GM12878 (cell line): ENCODE measurements at regions not wholly inside any gene's neighbourhood (a gene's known extent, or its start where the extent isn't known, plus 50 kb on each side); places are given as distances from the start of the nearest gene placed in this dataset.

Source experiments
- ATAC-seq: fragments of 200-7000 bp; cut with Tn5 transposase; 3 replicates; pipeline ENCODE4 v1.9.1; 2020; ENCODE audit warnings: mild to moderate bottlenecking, moderate library complexity
- BruUV-seq: library from RNA; stranded (reverse); fragments of 400-500 nt; replicated peaks from 2 replicates; lab custom pipeline; 2021; lab: Mats Ljungman, UMichigan
- CTCF ChIA-PET: fragments of 300-600 bp; sonication (Branson Sonifier 250); formaldehyde crosslinking; extraction: SDS; loops from one replicate; lab custom pipeline; 2021; ENCODE audit warnings: inconsistent platforms; lab: Yijun Ruan, JAX
- POLR2A ChIA-PET: fragments of 350-600 bp; formaldehyde crosslinking; extraction: SDS; loops from one replicate; lab custom pipeline; 2021; ENCODE audit warnings: inconsistent platforms; lab: Charles Lee
- RAD21 ChIA-PET: fragments of 300-600 bp; sonication (Branson Sonifier 250); formaldehyde crosslinking; loops from one replicate; lab custom pipeline; 2023; ENCODE audit warnings: antibody characterized with exemption; ENCODE audit not compliant: unreplicated experiment; lab: Charles Lee
- SMC1A ChIA-PET: fragments of 300-600 bp; sonication (Branson Sonifier 250); formaldehyde crosslinking; loops from one replicate; lab custom pipeline; 2023; ENCODE audit not compliant: unreplicated experiment, uncharacterized antibody; lab: Charles Lee
- DNase-seq: peaks from one replicate; pipeline ENCODE4 v3.0.0-alpha.2; 2011; ENCODE audit warnings: low read depth, low spot score
- FAIRE-seq: peaks from 3 replicates; lab custom pipeline; 2011; peaks lifted over from hg19 to GRCh38; lab: Jason Lieb, UNC
- H2AFZ ChIP-seq: 2 replicates; pipeline ENCODE4 v1.6.0; 2011; ENCODE audit warnings: low read depth, low read length, control low read depth; ENCODE audit not compliant: control insufficient read depth
- H3K27ac ChIP-seq: 2 replicates; pipeline ENCODE4 v1.5.1; 2011; ENCODE audit warnings: control low read depth; ENCODE audit not compliant: control insufficient read depth, insufficient read depth
- H3K27me3 ChIP-seq, 2 experiments: replicated peaks in 1 of 2; 2 replicates each; pipeline versions ENCODE4 v1.6.0 to v1.6.1; 2011; ENCODE audit warnings: low read length in 1 of 2; ENCODE audit not compliant: control insufficient read depth in 2 of 2, insufficient read depth in 2 of 2
- H3K36me3 ChIP-seq, 2 experiments: 2 replicates each; pipeline ENCODE4 v1.5.1; 2011; ENCODE audit warnings: low read length in 1 of 2; ENCODE audit not compliant: control insufficient read depth in 2 of 2, insufficient read depth in 2 of 2
- H3K4me1 ChIP-seq: 2 replicates; pipeline ENCODE4 v1.6.1; 2011; ENCODE audit warnings: mild to moderate bottlenecking, low read length, moderate library complexity, mixed read lengths; ENCODE audit not compliant: control insufficient read depth, insufficient read depth
- H3K4me2 ChIP-seq: 2 replicates; pipeline ENCODE4 v1.6.0; 2011; ENCODE audit warnings: control low read depth; ENCODE audit not compliant: control insufficient read depth, insufficient read depth
- H3K4me3 ChIP-seq: fragments of 200-600 bp; sonication (generic); 2 replicates; pipeline ENCODE4 v1.5.1; 2016
- H3K79me2 ChIP-seq: 2 replicates; pipeline ENCODE4 v1.6.0; 2011; ENCODE audit warnings: low read length; ENCODE audit not compliant: control insufficient read depth, insufficient read depth
- H3K9ac ChIP-seq: 2 replicates; pipeline ENCODE4 v1.8.0; 2011; ENCODE audit warnings: low read length, control low read depth, mixed read lengths; ENCODE audit not compliant: control insufficient read depth, insufficient read depth
- H3K9me3 ChIP-seq: replicated peaks from 3 replicates; pipeline ENCODE4 v1.5.1; 2011; ENCODE audit warnings: mild to moderate bottlenecking, low read length; ENCODE audit not compliant: control insufficient read depth, insufficient read depth
- H4K20me1 ChIP-seq: 2 replicates; pipeline ENCODE4 v1.6.0; 2011; ENCODE audit not compliant: control insufficient read depth, insufficient read depth
- BMI1 ChIP-seq: fragments of 450-650 bp; IDR thresholded peaks from 2 replicates; pipeline ENCODE4 v1.6.1; 2016; ENCODE audit warnings: mild to moderate bottlenecking, moderate library complexity, borderline replicate concordance
- CBFB ChIP-seq: IDR thresholded peaks from 2 replicates; pipeline ENCODE4 v1.6.1; 2016; ENCODE audit warnings: antibody characterized with exemption, low read depth
- CHD4 ChIP-seq: fragments of 200-600 bp; sonication (generic); IDR thresholded peaks from 2 replicates; pipeline ENCODE4 v1.6.1; 2016; ENCODE audit warnings: mild to moderate bottlenecking
- E4F1 ChIP-seq: fragments of 450-650 bp; IDR thresholded peaks from 2 replicates; pipeline ENCODE4 v1.6.1; 2018; ENCODE audit warnings: borderline replicate concordance, mild to moderate bottlenecking; ENCODE audit not compliant: partially characterized antibody
- ETV6 ChIP-seq, 2 experiments: fragments of 450-650 bp in 1 of 2; IDR thresholded peaks in 1 of 2; conservative IDR thresholded peaks in 1 of 2; 2 replicates each; pipeline ENCODE4 v1.6.1; 2014; ENCODE audit warnings: antibody characterized with exemption in 1 of 2, borderline replicate concordance in 1 of 2, low read depth in 1 of 2, mild to moderate bottlenecking in 1 of 2, moderate library complexity in 1 of 2
- SMC3 ChIP-seq: IDR thresholded peaks from 2 replicates; pipeline ENCODE4 v1.6.1; 2011; ENCODE audit warnings: low read length, improper control_type of control experiment, borderline replicate concordance
- SUPT20H ChIP-seq: IDR thresholded peaks from 2 replicates; pipeline ENCODE4 v1.6.1; 2011; ENCODE audit warnings: low read depth, mild to moderate bottlenecking, low read length, moderate library complexity, borderline replicate concordance; ENCODE audit not compliant: control insufficient read depth
- SUZ12 ChIP-seq: fragments of 200-600 bp; sonication (generic); IDR thresholded peaks from one replicate; pipeline ENCODE4 v1.6.1; 2018; ENCODE audit warnings: antibody characterized with exemption, mild to moderate bottlenecking; ENCODE audit not compliant: unreplicated experiment
- in situ Hi-C: fragments of 300-500 bp; cut with MboI; formaldehyde crosslinking; loops from 9 replicates; pipeline ENCODE4 v1.14.3; 2018; ENCODE audit warnings: mixed read lengths
- intact Hi-C: fragments of 100-400 bp; cut with micrococcal nuclease; formaldehyde crosslinking; loops from one replicate; pipeline ENCODE4 v1.14.2; 2022; ENCODE audit not compliant: unreplicated experiment

DNA sequence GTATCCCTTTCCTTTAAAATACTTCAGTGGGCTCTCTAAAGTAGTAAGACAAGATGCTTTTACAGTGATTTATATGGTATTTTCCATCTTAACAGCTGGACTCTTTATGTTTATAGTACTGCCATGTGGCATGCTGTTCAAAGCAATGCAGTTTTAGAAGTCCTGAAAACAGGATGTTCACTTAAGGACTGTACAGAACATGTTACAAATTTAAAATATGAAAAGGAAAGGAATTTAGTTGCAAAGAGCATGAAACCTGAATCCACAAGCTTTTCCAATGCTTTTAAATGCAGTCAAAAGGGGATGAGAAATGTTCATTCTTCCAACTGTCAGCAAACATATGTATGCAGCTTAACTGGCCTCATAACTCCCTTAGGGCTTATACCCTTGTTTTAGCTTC lies 580.2 kb downstream of the EFNA5 start:
- in situ Hi-C loops (no loop called here), intact Hi-C loops (no loop called here)
- no TSS peak for BruUV-seq
- no peaks in the 10 kb centered on the region for H3K27me3 ChIP-seq
- DNase-seq = no peak
- TF ChIP-seq SUZ12 (no peak), CHD4 (no peak), SUPT20H (no peak), E4F1 (no peak), BMI1 (no peak), ETV6 (conservative IDR thresholded peaks at IDR 0.05 in 1 of 2, IDR thresholded peaks at IDR 0.05 in 1 of 2; ENCODE audit: borderline replicate concordance in 1 of 2, low read depth in 1 of 2) (no peak), CBFB (no peak), SMC3 (no peak)
- POLR2A ChIA-PET = no interaction called here
- no peaks in the 10 kb centered on the region; the same call in 2 of the 3 replicates for H3K9me3 ChIP-seq
- no peaks in the 10 kb centered on the region for H3K79me2 ChIP-seq
- no peak overlapping the region for H2AFZ ChIP-seq
- H3K27ac ChIP-seq = no peak overlapping the region
- H4K20me1 ChIP-seq = no peaks in the 10 kb centered on the region
- CTCF ChIA-PET = no interaction called here
- ATAC-seq = no peak
- RAD21 ChIA-PET = no interaction called here
- SMC1A ChIA-PET = interaction anchor here (0.9 kb wide), 1 partner anchor 14 kb away, joined by 3 read pairs; no protein-coding TSS in a partner anchor
- FAIRE-seq = no peak
- H3K36me3 ChIP-seq = no peaks in the 10 kb centered on the region
- no peak overlapping the region for H3K9ac ChIP-seq
- H3K4me1 ChIP-seq = no peaks in the 10 kb centered on the region
- H3K4me2 ChIP-seq = no peak overlapping the region
- H3K4me3 ChIP-seq = no peak overlapping the region
